Lung (tissue), 11 donors: ENCODE measurements at regions not wholly inside any gene's neighbourhood (a gene's known extent, or its start where the extent isn't known, plus 50 kb on each side); places are given as distances from the start of the nearest gene placed in this dataset.

Experiments
- ATAC-seq: fragments of 200-7000 bp; cut with Tn5 transposase; one replicate; pipeline ENCODE4 v1.9.1; 2020; ENCODE audit warnings: moderate number of reproducible peaks; ENCODE audit not compliant: insufficient read depth, low FRiP score
- DNase-seq, 3 donors: peaks; one replicate each; pipeline ENCODE4 v3.0.0-alpha.2; 2013 to 2017
- H3K27ac ChIP-seq, 2 donors: one replicate each; pipeline ENCODE4 v1.5.1; 2013; ENCODE audit warnings: mild to moderate bottlenecking in 2 of 2, moderate library complexity in 2 of 2, control low read depth in 1 of 2, inconsistent platforms in 1 of 2, low read depth in 1 of 2, low read length in 1 of 2
- H3K27me3 ChIP-seq, 3 donors: one replicate each; pipeline ENCODE4 v1.5.1; 2013; ENCODE audit warnings: low read length in 2 of 3; ENCODE audit not compliant: control insufficient read depth in 3 of 3, insufficient read depth in 3 of 3
- H3K36me3 ChIP-seq, 4 donors: one replicate each; pipeline ENCODE4 v1.5.1; 2013; ENCODE audit warnings: low read length in 4 of 4, mild to moderate bottlenecking in 1 of 4, moderate library complexity in 1 of 4; ENCODE audit not compliant: control insufficient read depth in 4 of 4, insufficient read depth in 4 of 4
- H3K4me1 ChIP-seq, 5 donors: one replicate each; pipeline ENCODE4 v1.5.1; 2013; ENCODE audit warnings: low read length in 5 of 5, mild to moderate bottlenecking in 2 of 5, moderate library complexity in 1 of 5; ENCODE audit not compliant: control insufficient read depth in 5 of 5, insufficient read depth in 5 of 5
- H3K4me3 ChIP-seq: one replicate; pipeline ENCODE4 v1.5.1; 2013; ENCODE audit warnings: mild to moderate bottlenecking, control low read depth, moderate library complexity
- H3K9ac ChIP-seq, 2 donors: one replicate each; pipeline ENCODE4 v1.5.1; 2013; ENCODE audit warnings: low read length in 2 of 2, control low read depth in 1 of 2; ENCODE audit not compliant: insufficient read depth in 1 of 2
- H3K9me3 ChIP-seq, 4 donors: one replicate each; pipeline ENCODE4 v1.5.1; 2013; ENCODE audit warnings: low read length in 3 of 4, mild to moderate bottlenecking in 1 of 4, moderate library complexity in 1 of 4; ENCODE audit not compliant: control insufficient read depth in 4 of 4, insufficient read depth in 3 of 4
- WGBS, 2 donors: extraction: QIAGEN DNeasy Blood & Tissue Kit; methylation state at CpG; one replicate each; pipeline ENCODE4 v1.1.7; 2013; 5-methylcytosine and 5-hydroxymethylcytosine counted together
- TF ChIP-seq, protein P1 (sequence below): IDR thresholded peaks from 2 replicates; pipeline ENCODE4 v1.5.1; 2012; ENCODE audit warnings: mild to moderate bottlenecking; ENCODE audit errors: control extremely low read depth, extremely low read depth
- donor health status: control.
- donor health status: control.
- donor health status: Bipolar disorder and iron deficiency.
- donor health status: healthy.
- donor health status: DM: yes; HTN: yes; CAD: no.

- Histone ChIP-seq H3K4me3 (no peak overlapping the region), H3K9me3 (peaks cover 0 to 7% (median 0%) of the 10 kb centered on the region in 4 donors), H3K4me1 (no peaks in the 10 kb centered on the region), H3K27ac (no peak overlapping the region), H3K27me3 (no peaks in the 10 kb centered on the region), H3K9ac (no peak overlapping the region), H3K36me3 (no peaks in the 10 kb centered on the region)
- TF ChIP-seq, protein P1, sequence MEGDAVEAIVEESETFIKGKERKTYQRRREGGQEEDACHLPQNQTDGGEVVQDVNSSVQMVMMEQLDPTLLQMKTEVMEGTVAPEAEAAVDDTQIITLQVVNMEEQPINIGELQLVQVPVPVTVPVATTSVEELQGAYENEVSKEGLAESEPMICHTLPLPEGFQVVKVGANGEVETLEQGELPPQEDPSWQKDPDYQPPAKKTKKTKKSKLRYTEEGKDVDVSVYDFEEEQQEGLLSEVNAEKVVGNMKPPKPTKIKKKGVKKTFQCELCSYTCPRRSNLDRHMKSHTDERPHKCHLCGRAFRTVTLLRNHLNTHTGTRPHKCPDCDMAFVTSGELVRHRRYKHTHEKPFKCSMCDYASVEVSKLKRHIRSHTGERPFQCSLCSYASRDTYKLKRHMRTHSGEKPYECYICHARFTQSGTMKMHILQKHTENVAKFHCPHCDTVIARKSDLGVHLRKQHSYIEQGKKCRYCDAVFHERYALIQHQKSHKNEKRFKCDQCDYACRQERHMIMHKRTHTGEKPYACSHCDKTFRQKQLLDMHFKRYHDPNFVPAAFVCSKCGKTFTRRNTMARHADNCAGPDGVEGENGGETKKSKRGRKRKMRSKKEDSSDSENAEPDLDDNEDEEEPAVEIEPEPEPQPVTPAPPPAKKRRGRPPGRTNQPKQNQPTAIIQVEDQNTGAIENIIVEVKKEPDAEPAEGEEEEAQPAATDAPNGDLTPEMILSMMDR: no peak
- no peak for ATAC-seq
- DNase-seq: no peak
- 69 to 77% methylated on average over 3 of the region's 3 CpGs for WGBS, 2 donors
These were observed 203.9 kb downstream of the MINAR1 start for GRCh38 chr15:79635897-79636561.

DNA sequence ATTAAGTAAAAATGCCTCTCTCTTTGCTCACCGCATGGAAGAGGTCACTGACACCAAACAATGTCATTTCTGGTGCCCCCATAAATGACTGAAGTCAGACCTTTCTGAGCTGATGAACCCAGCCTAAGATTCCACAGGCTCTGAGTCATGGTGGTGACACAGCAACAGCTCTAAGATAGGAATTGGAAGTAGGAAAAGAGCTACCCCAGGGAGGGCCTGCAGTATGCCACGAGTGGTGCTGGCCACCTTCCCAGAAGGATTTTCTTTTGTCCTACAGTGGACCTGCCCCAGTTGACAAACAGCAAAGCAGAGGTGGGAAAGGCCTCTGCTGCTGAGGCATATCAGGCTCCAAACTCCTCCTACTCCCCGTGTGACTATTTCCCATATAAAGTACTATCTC lies 208.1 kb downstream of the MINAR1 start:
- ATAC-seq: no peak
- H3K27me3 ChIP-seq: no peaks in the 10 kb centered on the region
- WGBS, 2 donors: 65 to 79% methylated on average over 3 of the region's 3 CpGs

GRCh38 chr15:79641841-79642240 lies 209.7 kb downstream of the MINAR1 start:
- Histone ChIP-seq H3K36me3 (no peaks in the 10 kb centered on the region), H3K9me3 (peaks cover 0 to 1% (median 0%) of the 10 kb centered on the region in 4 donors), H3K9ac (no peak overlapping the region), H3K4me3 (no peak overlapping the region), H3K27ac (no peak overlapping the region), H3K4me1 (no peaks in the 10 kb centered on the region), H3K27me3 (no peaks in the 10 kb centered on the region)
- ATAC-seq: no peak
- no peak for DNase-seq
- TF ChIP-seq, protein P1: no peak

More for the DNA sequence above, 208.1 kb downstream of the MINAR1 start:
- no peak for DNase-seq
- peaks cover 0 to 1% (median 0%) of the 10 kb centered on the region in 4 donors for H3K9me3 ChIP-seq
- H3K4me3 ChIP-seq: no peak overlapping the region
- no peak overlapping the region for H3K27ac ChIP-seq
- no peak overlapping the region for H3K9ac ChIP-seq
- TF ChIP-seq, protein P1: no peak
- H3K36me3 ChIP-seq: no peaks in the 10 kb centered on the region
- H3K4me1 ChIP-seq: no peaks in the 10 kb centered on the region

- TF ChIP-seq, protein P1: no peak
- no peaks in the 10 kb centered on the region for H3K36me3 ChIP-seq
These were observed 211.3 kb downstream of the MINAR1 start for GRCh38 chr15:79643393-79643792.

More at GRCh38 chr15:79643393-79643792, 211.3 kb downstream of the MINAR1 start:
- Histone ChIP-seq H3K4me1 (no peaks in the 10 kb centered on the region), H3K4me3 (no peak overlapping the region), H3K27me3 (no peaks in the 10 kb centered on the region), H3K9ac (no peak overlapping the region), H3K27ac (no peak overlapping the region), H3K9me3 (no peaks in the 10 kb centered on the region)
- DNase-seq: no peak
- no peak for ATAC-seq
